ENCODE measurements at regions not wholly inside any gene's neighbourhood (a gene's known extent, or its start where the extent isn't known, plus 50 kb on each side); places are given as distances from the start of the nearest gene placed in this dataset.

GRCh38 chr4:19910861-19911525 is 340.7 kb upstream of the SLIT2 start:
- H3K4me1 ChIP-seq (ENCODE audit: insufficient read depth) = no peaks in the 10 kb centered on the region
- no peak overlapping the region for H3K27ac ChIP-seq
- no peak for DNase-seq
- intact Hi-C loops (cut with DNase I) = no loop called here
- H3K4me3 ChIP-seq = no peak overlapping the region
- TF ChIP-seq EP300 (IDR thresholded peaks at IDR 0.05) (no peak), POLR2A (IDR thresholded peaks at IDR 0.05) (no peak), CTCF (IDR thresholded peaks at IDR 0.05) (no peak)
- 69 to 84% (median 78%) methylated on average over 1 of the region's 1 CpG for WGBS, 3 donors
- H3K27me3 ChIP-seq = no peaks in the 10 kb centered on the region
- H3K9me3 ChIP-seq = no peaks in the 10 kb centered on the region
- H3K36me3 ChIP-seq = no peaks in the 10 kb centered on the region

DNA sequence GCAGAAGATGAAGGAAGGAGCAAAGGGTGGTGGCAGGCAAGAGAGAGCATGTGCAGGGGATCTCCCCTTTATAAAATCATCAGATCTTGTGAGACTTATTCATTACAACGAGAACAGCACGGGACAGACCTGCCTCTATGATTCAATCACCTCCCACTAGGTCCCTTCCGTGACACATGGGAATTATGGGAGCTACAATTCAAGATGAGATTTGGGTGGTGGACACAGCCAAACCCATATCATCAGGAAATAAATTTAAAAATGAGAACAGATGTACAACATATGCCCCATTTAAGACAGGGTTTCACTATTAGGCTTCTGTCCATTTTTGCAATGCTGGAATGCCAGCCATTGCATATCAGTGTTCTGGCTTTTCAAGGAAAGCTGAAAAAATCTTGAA is 346.7 kb upstream of the SLIT2 start:
- no peaks in the 10 kb centered on the region for H3K9me3 ChIP-seq
- H3K4me1 ChIP-seq (ENCODE audit: insufficient read depth) = no peaks in the 10 kb centered on the region
- H3K27ac ChIP-seq = no peak overlapping the region
- H3K36me3 ChIP-seq = no peaks in the 10 kb centered on the region
- 74 to 84% (median 82%) methylated on average over 3 of the region's 3 CpGs for WGBS, 3 donors
- TF ChIP-seq EP300 (IDR thresholded peaks at IDR 0.05) (no peak), CTCF (IDR thresholded peaks at IDR 0.05) (no peak), POLR2A (IDR thresholded peaks at IDR 0.05) (no peak)
- H3K4me3 ChIP-seq = no peak overlapping the region
- no peak for DNase-seq
- no peaks in the 10 kb centered on the region for H3K27me3 ChIP-seq
- intact Hi-C loops (cut with DNase I) = no loop called here

GRCh38 chr4:19888587-19888986 is 363.1 kb upstream of the SLIT2 start:
- WGBS, 3 donors = 90 to 96% (median 91%) methylated on average over 2 of the region's 2 CpGs
- Histone ChIP-seq H3K9me3 (no peaks in the 10 kb centered on the region), H3K4me1 (ENCODE audit: insufficient read depth) (no peaks in the 10 kb centered on the region), H3K36me3 (no peaks in the 10 kb centered on the region), H3K27me3 (no peaks in the 10 kb centered on the region), H3K27ac (no peak overlapping the region), H3K4me3 (no peak overlapping the region)
- no peak for DNase-seq
- intact Hi-C loops (cut with DNase I) = no loop called here
- TF ChIP-seq CTCF (IDR thresholded peaks at IDR 0.05) (no peak), EP300 (IDR thresholded peaks at IDR 0.05) (no peak), POLR2A (IDR thresholded peaks at IDR 0.05) (no peak)

- TF ChIP-seq EP300 (IDR thresholded peaks at IDR 0.05) (no peak), POLR2A (IDR thresholded peaks at IDR 0.05) (no peak)
- H3K36me3 ChIP-seq = no peaks in the 10 kb centered on the region
These were observed 367.9 kb upstream of the SLIT2 start for GRCh38 chr4:19883841-19884240.

GRCh38 chr4:19880206-19880605 is 371.5 kb upstream of the SLIT2 start:
- H3K9me3 ChIP-seq = no peaks in the 10 kb centered on the region
- DNase-seq = no peak
- H3K27ac ChIP-seq = no peak overlapping the region
- no peaks in the 10 kb centered on the region for H3K36me3 ChIP-seq
- 22 to 32% (median 23%) methylated on average over 5 of the region's 5 CpGs for WGBS, 3 donors
- no peaks in the 10 kb centered on the region for H3K4me1 ChIP-seq (ENCODE audit: insufficient read depth)
- TF ChIP-seq EP300 (IDR thresholded peaks at IDR 0.05) (no peak), CTCF (IDR thresholded peaks at IDR 0.05) (no peak), POLR2A (IDR thresholded peaks at IDR 0.05) (no peak)
- H3K4me3 ChIP-seq = no peak overlapping the region
- intact Hi-C loops (cut with DNase I) = no loop called here
- H3K27me3 ChIP-seq = no peaks in the 10 kb centered on the region

More at GRCh38 chr4:19883841-19884240, 367.9 kb upstream of the SLIT2 start:
- DNase-seq = no peak
- no peaks in the 10 kb centered on the region for H3K4me1 ChIP-seq (ENCODE audit: insufficient read depth)
- intact Hi-C loops (cut with DNase I) = no loop called here
- H3K9me3 ChIP-seq = no peaks in the 10 kb centered on the region
- H3K4me3 ChIP-seq = no peak overlapping the region
- no peak overlapping the region for H3K27ac ChIP-seq
- H3K27me3 ChIP-seq = no peaks in the 10 kb centered on the region
